ENCODE measurements at regions not wholly inside any gene's neighbourhood (a gene's known extent, or its start where the extent isn't known, plus 50 kb on each side); places are given as distances from the start of the nearest gene placed in this dataset.

- no peak for TF ChIP-seq CTCF (conservative IDR thresholded peaks at IDR 0.05; ENCODE audit: low read length)
- TF ChIP-seq EZH2phosphoT487 (IDR thresholded peaks at IDR 0.05; ENCODE audit: borderline replicate concordance) = no peak
These were observed 708.5 kb upstream of the FAM98A start for GRCh38 chr2:34307636-34308035.
